HEK293 (cell line): ENCODE measurements at regions not wholly inside any gene's neighbourhood (a gene's known extent, or its start where the extent isn't known, plus 50 kb on each side); places are given as distances from the start of the nearest gene placed in this dataset.

Source experiments
- TCF7L2 ChIP-seq: IDR thresholded peaks from 2 replicates; pipeline ENCODE4 v1.6.1; 2011; ENCODE audit warnings: low read depth, mild to moderate bottlenecking, inconsistent platforms, low read length, moderate library complexity, borderline replicate concordance
- ZBTB11 ChIP-seq: fragments of 450-650 bp; formaldehyde crosslinking; conservative IDR thresholded peaks from 2 replicates; pipeline ENCODE4 v1.5.1; 2016; ENCODE audit warnings: low read depth, missing biosample characterization, missing genetic modification characterization
- ZBTB21 ChIP-seq: fragments of 450-650 bp; formaldehyde crosslinking; IDR thresholded peaks from 2 replicates; pipeline ENCODE4 v1.5.1; 2017; ENCODE audit warnings: missing biosample characterization, missing genetic modification characterization
- ZBTB7A ChIP-seq: fragments of 450-650 bp; formaldehyde crosslinking; IDR thresholded peaks from 2 replicates; pipeline ENCODE4 v1.5.1; 2016; ENCODE audit warnings: low read depth, missing biosample characterization, missing genetic modification characterization
- ZNF629 ChIP-seq: fragments of 450-650 bp; formaldehyde crosslinking; IDR thresholded peaks from 2 replicates; pipeline ENCODE4 v1.5.1; 2017; ENCODE audit warnings: missing biosample characterization, missing genetic modification characterization
- ZNF776 ChIP-seq: fragments of 450-650 bp; formaldehyde crosslinking; IDR thresholded peaks from 2 replicates; pipeline ENCODE4 v1.5.0; 2017; ENCODE audit warnings: missing biosample characterization, missing genetic modification characterization, borderline replicate concordance
- ZNF830 ChIP-seq: fragments of 450-650 bp; IDR thresholded peaks from 2 replicates; pipeline ENCODE4 v1.5.0; 2018; ENCODE audit warnings: missing biosample characterization, missing genetic modification characterization, low read depth, mild to moderate bottlenecking, moderate library complexity
- TF ChIP-seq, protein P1 (sequence below): fragments of 450-650 bp; formaldehyde crosslinking; IDR thresholded peaks from 2 replicates; pipeline ENCODE4 v1.5.1; 2016; ENCODE audit warnings: missing biosample characterization, missing genetic modification characterization

GRCh38 chr4:22595684-22596083 lies 79.8 kb upstream of the ADGRA3 start:
- TF ChIP-seq ZBTB7A (tag by site-specific recombination): no peak
- no peak for TF ChIP-seq ZNF629 (tag by site-specific recombination)
- TF ChIP-seq, protein P1, sequence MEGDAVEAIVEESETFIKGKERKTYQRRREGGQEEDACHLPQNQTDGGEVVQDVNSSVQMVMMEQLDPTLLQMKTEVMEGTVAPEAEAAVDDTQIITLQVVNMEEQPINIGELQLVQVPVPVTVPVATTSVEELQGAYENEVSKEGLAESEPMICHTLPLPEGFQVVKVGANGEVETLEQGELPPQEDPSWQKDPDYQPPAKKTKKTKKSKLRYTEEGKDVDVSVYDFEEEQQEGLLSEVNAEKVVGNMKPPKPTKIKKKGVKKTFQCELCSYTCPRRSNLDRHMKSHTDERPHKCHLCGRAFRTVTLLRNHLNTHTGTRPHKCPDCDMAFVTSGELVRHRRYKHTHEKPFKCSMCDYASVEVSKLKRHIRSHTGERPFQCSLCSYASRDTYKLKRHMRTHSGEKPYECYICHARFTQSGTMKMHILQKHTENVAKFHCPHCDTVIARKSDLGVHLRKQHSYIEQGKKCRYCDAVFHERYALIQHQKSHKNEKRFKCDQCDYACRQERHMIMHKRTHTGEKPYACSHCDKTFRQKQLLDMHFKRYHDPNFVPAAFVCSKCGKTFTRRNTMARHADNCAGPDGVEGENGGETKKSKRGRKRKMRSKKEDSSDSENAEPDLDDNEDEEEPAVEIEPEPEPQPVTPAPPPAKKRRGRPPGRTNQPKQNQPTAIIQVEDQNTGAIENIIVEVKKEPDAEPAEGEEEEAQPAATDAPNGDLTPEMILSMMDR (tag by site-specific recombination): no peak
- TF ChIP-seq TCF7L2: no peak
- TF ChIP-seq ZNF830 (tag by site-specific recombination): no peak
- no peak for TF ChIP-seq ZNF776
- no peak for TF ChIP-seq ZBTB21 (tag by site-specific recombination)
- no peak for TF ChIP-seq ZBTB11 (tag by site-specific recombination)
